ENCODE measurements at regions not wholly inside any gene's neighbourhood (a gene's known extent, or its start where the extent isn't known, plus 50 kb on each side); places are given as distances from the start of the nearest gene placed in this dataset.

GRCh38 chr3:18780959-18781358 is 355.8 kb upstream of the SATB1 start:
- Histone ChIP-seq H4K20me1 (ENCODE audit: insufficient read depth, low read length) (no peaks in the 10 kb centered on the region), H2AFZ (ENCODE audit: low read length) (peak overlapping the region; percentile 26; the same call in 1 of the 2 replicates), H3K4me2 (ENCODE audit: low read length) (no peak overlapping the region), H3K9me3 (ENCODE audit: low read length) (no peaks in the 10 kb centered on the region), H3K27ac (ENCODE audit: low read depth, low read length, poor library complexity, severe bottlenecking) (no peak overlapping the region), H3K9me2 (ENCODE audit: insufficient read depth, low read length) (no peaks in the 10 kb centered on the region), H3K36me3 (ENCODE audit: insufficient read depth, low read length) (no peaks in the 10 kb centered on the region), H3K79me2 (ENCODE audit: insufficient read depth, low read depth, low read length) (no peaks in the 10 kb centered on the region), H3K4me1 (ENCODE audit: insufficient read depth, low read length, poor library complexity, severe bottlenecking) (peaks cover 10% of the 10 kb centered on the region), H3K4me3 (ENCODE audit: low read depth, low read length, poor library complexity, severe bottlenecking) (no peak overlapping the region)
- TF ChIP-seq, protein P1, sequence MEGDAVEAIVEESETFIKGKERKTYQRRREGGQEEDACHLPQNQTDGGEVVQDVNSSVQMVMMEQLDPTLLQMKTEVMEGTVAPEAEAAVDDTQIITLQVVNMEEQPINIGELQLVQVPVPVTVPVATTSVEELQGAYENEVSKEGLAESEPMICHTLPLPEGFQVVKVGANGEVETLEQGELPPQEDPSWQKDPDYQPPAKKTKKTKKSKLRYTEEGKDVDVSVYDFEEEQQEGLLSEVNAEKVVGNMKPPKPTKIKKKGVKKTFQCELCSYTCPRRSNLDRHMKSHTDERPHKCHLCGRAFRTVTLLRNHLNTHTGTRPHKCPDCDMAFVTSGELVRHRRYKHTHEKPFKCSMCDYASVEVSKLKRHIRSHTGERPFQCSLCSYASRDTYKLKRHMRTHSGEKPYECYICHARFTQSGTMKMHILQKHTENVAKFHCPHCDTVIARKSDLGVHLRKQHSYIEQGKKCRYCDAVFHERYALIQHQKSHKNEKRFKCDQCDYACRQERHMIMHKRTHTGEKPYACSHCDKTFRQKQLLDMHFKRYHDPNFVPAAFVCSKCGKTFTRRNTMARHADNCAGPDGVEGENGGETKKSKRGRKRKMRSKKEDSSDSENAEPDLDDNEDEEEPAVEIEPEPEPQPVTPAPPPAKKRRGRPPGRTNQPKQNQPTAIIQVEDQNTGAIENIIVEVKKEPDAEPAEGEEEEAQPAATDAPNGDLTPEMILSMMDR (conservative IDR thresholded peaks at IDR 0.05; ENCODE audit: low read length), result no peak
- no peak for TF ChIP-seq EZH2phosphoT487 (IDR thresholded peaks at IDR 0.05; ENCODE audit: borderline replicate concordance, low read depth, low read length)
- intact Hi-C loops (cut with micrococcal nuclease; ENCODE audit: unreplicated experiment), result no loop called here
- ChIA-PET CTCF (ENCODE audit: unreplicated experiment) (no interaction called here), POLR2A (interaction anchor here (0.7 kb wide), 1 partner anchor 627 kb away, joined by 3 read pairs; no protein-coding TSS in a partner anchor)
- no peak for DNase-seq (ENCODE audit: low spot score)
- no TSS peak for BruUV-seq (replicated peaks)

DNA sequence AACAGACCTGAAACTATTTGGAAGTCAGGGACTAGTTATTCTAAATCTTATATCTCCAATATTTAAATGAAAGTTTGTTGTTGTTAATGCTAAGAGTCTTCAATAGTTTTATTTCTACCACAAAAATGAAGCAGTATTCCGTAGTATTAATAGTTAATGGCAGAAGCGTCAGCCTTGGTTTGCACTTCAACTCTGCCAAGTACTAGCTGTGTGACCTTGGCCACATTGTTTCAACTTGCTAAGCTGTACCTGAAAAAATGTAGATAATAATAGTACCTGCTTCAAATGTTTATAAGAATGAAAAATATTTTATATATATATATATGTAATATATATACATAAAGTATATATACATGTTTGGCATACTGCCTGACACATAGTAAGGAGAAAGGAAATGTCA is 354.6 kb upstream of the SATB1 start:
- no TSS peak for BruUV-seq (replicated peaks)
- no peak overlapping the region for H2AFZ ChIP-seq (ENCODE audit: low read length)
- H4K20me1 ChIP-seq (ENCODE audit: insufficient read depth, low read length), result no peaks in the 10 kb centered on the region
- no peak for TF ChIP-seq EZH2phosphoT487 (IDR thresholded peaks at IDR 0.05; ENCODE audit: borderline replicate concordance, low read depth, low read length)
- TF ChIP-seq, protein P1 (conservative IDR thresholded peaks at IDR 0.05; ENCODE audit: low read length), result no peak
- no peak overlapping the region for H3K4me3 ChIP-seq (ENCODE audit: low read depth, low read length, poor library complexity, severe bottlenecking)
- H3K4me1 ChIP-seq (ENCODE audit: insufficient read depth, low read length, poor library complexity, severe bottlenecking), result peaks cover 10% of the 10 kb centered on the region
- POLR2A ChIA-PET, result no interaction called here
- CTCF ChIA-PET (ENCODE audit: unreplicated experiment), result no interaction called here
- DNase-seq (ENCODE audit: low spot score), result no peak
- no peaks in the 10 kb centered on the region for H3K9me3 ChIP-seq (ENCODE audit: low read length)
- no peaks in the 10 kb centered on the region for H3K9me2 ChIP-seq (ENCODE audit: insufficient read depth, low read length)
- no peak overlapping the region for H3K4me2 ChIP-seq (ENCODE audit: low read length)
- no peaks in the 10 kb centered on the region for H3K79me2 ChIP-seq (ENCODE audit: insufficient read depth, low read depth, low read length)
- no peaks in the 10 kb centered on the region for H3K36me3 ChIP-seq (ENCODE audit: insufficient read depth, low read length)
- H3K27ac ChIP-seq (ENCODE audit: low read depth, low read length, poor library complexity, severe bottlenecking), result no peak overlapping the region
- intact Hi-C loops (cut with micrococcal nuclease; ENCODE audit: unreplicated experiment), result no loop called here

DNA sequence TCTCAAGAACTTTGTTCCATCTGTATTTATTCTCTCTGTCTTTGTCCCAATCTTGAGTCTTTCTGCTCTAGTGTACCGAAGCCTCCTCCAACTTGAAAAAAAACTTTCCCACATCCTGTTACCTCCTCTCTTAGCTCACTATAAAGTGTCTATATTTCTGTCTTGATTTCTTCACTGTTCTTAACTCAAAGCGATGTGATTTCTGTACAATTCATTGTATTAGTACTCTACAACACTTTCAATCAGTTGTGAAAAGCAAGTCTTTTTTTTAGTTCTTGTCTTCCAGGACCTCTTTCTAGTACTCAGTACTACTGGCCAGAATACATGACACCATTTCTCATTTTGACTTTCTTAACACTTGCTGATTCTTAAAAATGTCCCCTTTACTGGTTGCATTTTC is 353.5 kb upstream of the SATB1 start:
- Histone ChIP-seq H2AFZ (ENCODE audit: low read length) (peak overlapping the region; percentile 13; the same call in 1 of the 2 replicates), H3K9me3 (ENCODE audit: low read length) (no peaks in the 10 kb centered on the region), H3K4me3 (ENCODE audit: low read depth, low read length, poor library complexity, severe bottlenecking) (no peak overlapping the region), H3K9me2 (ENCODE audit: insufficient read depth, low read length) (no peaks in the 10 kb centered on the region), H3K4me1 (ENCODE audit: insufficient read depth, low read length, poor library complexity, severe bottlenecking) (peaks cover 10% of the 10 kb centered on the region), H3K79me2 (ENCODE audit: insufficient read depth, low read depth, low read length) (no peaks in the 10 kb centered on the region), H3K36me3 (ENCODE audit: insufficient read depth, low read length) (no peaks in the 10 kb centered on the region), H3K27ac (ENCODE audit: low read depth, low read length, poor library complexity, severe bottlenecking) (no peak overlapping the region), H4K20me1 (ENCODE audit: insufficient read depth, low read length) (no peaks in the 10 kb centered on the region), H3K4me2 (ENCODE audit: low read length) (no peak overlapping the region)
- ChIA-PET CTCF (ENCODE audit: unreplicated experiment) (no interaction called here), POLR2A (no interaction called here)
- BruUV-seq (replicated peaks), result no TSS peak
- intact Hi-C loops (cut with micrococcal nuclease; ENCODE audit: unreplicated experiment), result no loop called here
- DNase-seq (ENCODE audit: low spot score), result no peak
- no peak for TF ChIP-seq EZH2phosphoT487 (IDR thresholded peaks at IDR 0.05; ENCODE audit: borderline replicate concordance, low read depth, low read length)
- TF ChIP-seq, protein P1 (conservative IDR thresholded peaks at IDR 0.05; ENCODE audit: low read length), result no peak

Measured in OCI-LY7 (cell line).